GM23338 (cell line): ENCODE measurements at regions not wholly inside any gene's neighbourhood (a gene's known extent, or its start where the extent isn't known, plus 50 kb on each side); places are given as distances from the start of the nearest gene placed in this dataset.

Source experiments
- ATAC-seq: fragments of 200-7000 bp; cut with Tn5 transposase; 3 replicates; pipeline ENCODE4 v1.9.1; 2020
- DNase-seq: peaks from one replicate; pipeline ENCODE4 v3.0.0-alpha.2; 2015; ENCODE audit warnings: low spot score
- H2AFZ ChIP-seq: fragments of 200-600 bp; sonication (generic); 2 replicates; pipeline ENCODE4 v1.8.0; 2016; ENCODE audit warnings: antibody characterized with exemption, mild to moderate bottlenecking, moderate library complexity
- H3F3A ChIP-seq: fragments of 200-600 bp; sonication (generic); replicated peaks from 2 replicates; pipeline ENCODE4 v1.8.0; 2017; ENCODE audit warnings: antibody characterized with exemption, mixed run types, low read depth
- H3K27ac ChIP-seq: fragments of 200-600 bp; sonication (generic); 2 replicates; pipeline ENCODE4 v1.6.1; 2016; ENCODE audit warnings: low read depth
- H3K27me3 ChIP-seq: fragments of 200-600 bp; sonication (generic); 2 replicates; pipeline ENCODE4 v1.8.0; 2016; ENCODE audit warnings: mild to moderate bottlenecking, mixed run types, moderate library complexity; ENCODE audit not compliant: insufficient read depth
- H3K36me3 ChIP-seq: fragments of 200-600 bp; sonication (generic); 2 replicates; pipeline ENCODE4 v1.8.0; 2016; ENCODE audit warnings: mild to moderate bottlenecking; ENCODE audit not compliant: insufficient read depth
- H3K4me1 ChIP-seq: fragments of 200-600 bp; sonication (generic); 2 replicates; pipeline ENCODE4 v1.8.0; 2016; ENCODE audit warnings: mild to moderate bottlenecking, moderate library complexity; ENCODE audit not compliant: insufficient read depth
- H3K4me2 ChIP-seq: fragments of 200-600 bp; sonication (generic); 2 replicates; pipeline ENCODE4 v1.7.1; 2017; ENCODE audit warnings: mixed run types
- H3K4me3 ChIP-seq: fragments of 200-600 bp; sonication (generic); 2 replicates; pipeline ENCODE4 v1.6.1; 2016; ENCODE audit warnings: mixed run types
- H3K79me2 ChIP-seq: fragments of 200-600 bp; sonication (generic); replicated peaks from 2 replicates; pipeline ENCODE4 v1.8.0; 2017; ENCODE audit warnings: mild to moderate bottlenecking; ENCODE audit not compliant: insufficient read depth
- H3K9me2 ChIP-seq: fragments of 200-600 bp; sonication (generic); 2 replicates; pipeline ENCODE4 v1.8.0; 2017; ENCODE audit not compliant: insufficient read depth
- H4K20me1 ChIP-seq: fragments of 200-600 bp; sonication (generic); replicated peaks from 2 replicates; pipeline ENCODE4 v1.8.0; 2017; ENCODE audit warnings: mild to moderate bottlenecking; ENCODE audit not compliant: insufficient read depth
- H3K27ac Mint-ChIP-seq: 2 replicates; pipeline ENCODE4 v1.8.0; 2020; ENCODE audit warnings: inconsistent platforms, mild to moderate bottlenecking, moderate library complexity, mixed read lengths
- H3K27me3 Mint-ChIP-seq: 3 replicates; pipeline ENCODE4 v1.8.0; 2022; ENCODE audit warnings: low read depth, mild to moderate bottlenecking, moderate library complexity, mixed read lengths, inconsistent platforms; ENCODE audit not compliant: insufficient read depth, poor library complexity
- H3K36me3 Mint-ChIP-seq: 3 replicates; pipeline ENCODE4 v1.8.0; 2021; ENCODE audit warnings: low read depth, mild to moderate bottlenecking, inconsistent platforms, moderate library complexity, mixed read lengths
- H3K4me1 Mint-ChIP-seq: 3 replicates; pipeline ENCODE4 v1.8.0; 2020; ENCODE audit warnings: mild to moderate bottlenecking, inconsistent platforms, mixed read lengths
- H3K4me3 Mint-ChIP-seq: 3 replicates; pipeline ENCODE4 v1.8.0; 2021; ENCODE audit warnings: moderate library complexity, mild to moderate bottlenecking, inconsistent platforms, mixed read lengths
- H3K9me3 Mint-ChIP-seq: 3 replicates; pipeline ENCODE4 v1.8.0; 2020; ENCODE audit warnings: moderate library complexity, mild to moderate bottlenecking, inconsistent platforms, mixed read lengths
- CREB1 ChIP-seq: fragments of 250-450 bp; sonication (Bioruptor Pico); IDR thresholded peaks from 2 replicates; pipeline ENCODE4 v1.5.0; 2020; ENCODE audit warnings: low read depth, mild to moderate bottlenecking, moderate library complexity
- EZH2 ChIP-seq: fragments of 200-600 bp; sonication (generic); IDR thresholded peaks from one replicate; pipeline ENCODE4 v1.8.0; 2017; ENCODE audit warnings: antibody characterized with exemption, mild to moderate bottlenecking, low read depth; ENCODE audit not compliant: unreplicated experiment
- EZH2phosphoT487 ChIP-seq: fragments of 200-600 bp; sonication (generic); IDR thresholded peaks from one replicate; pipeline ENCODE4 v1.8.1; 2018; ENCODE audit warnings: antibody characterized with exemption; ENCODE audit not compliant: unreplicated experiment
- JUNB ChIP-seq: IDR thresholded peaks from one replicate; pipeline ENCODE4 v1.6.1; 2016; ENCODE audit warnings: antibody characterized with exemption; ENCODE audit not compliant: unreplicated experiment
- NANOG ChIP-seq: IDR thresholded peaks from 2 replicates; pipeline ENCODE4 v1.6.1; 2016; ENCODE audit warnings: antibody characterized with exemption, borderline replicate concordance
- POLR2AphosphoS5 ChIP-seq: IDR thresholded peaks from 2 replicates; pipeline ENCODE4 v1.6.1; 2016; ENCODE audit warnings: antibody characterized with exemption, low read depth
- STAT1 ChIP-seq: IDR thresholded peaks from one replicate; pipeline ENCODE4 v1.6.1; 2016; ENCODE audit warnings: antibody characterized with exemption; ENCODE audit not compliant: unreplicated experiment
- ZNF114 ChIP-seq: fragments of 250-450 bp; sonication (Bioruptor Pico); IDR thresholded peaks from 2 replicates; pipeline ENCODE4 v1.5.0; 2020; ENCODE audit warnings: mild to moderate bottlenecking, moderate library complexity
- ZNF331 ChIP-seq: fragments of 250-450 bp; sonication (Bioruptor Pico); IDR thresholded peaks from 2 replicates; pipeline ENCODE4 v1.5.0; 2020; ENCODE audit warnings: low read depth, mild to moderate bottlenecking, moderate library complexity
- TF ChIP-seq, protein P1 (sequence below): IDR thresholded peaks from 2 replicates; pipeline ENCODE4 v1.6.1; 2016; ENCODE audit warnings: antibody characterized with exemption
- TF ChIP-seq, protein P2 (sequence below): IDR thresholded peaks from one replicate; pipeline ENCODE4 v1.6.1; 2018; ENCODE audit warnings: antibody characterized with exemption; ENCODE audit not compliant: unreplicated experiment
- TF ChIP-seq, protein P3 (sequence below): fragments of 250-450 bp; sonication (Bioruptor Pico); IDR thresholded peaks from 2 replicates; pipeline ENCODE4 v1.5.0; 2020; ENCODE audit warnings: mild to moderate bottlenecking, moderate library complexity
- TF ChIP-seq, protein P4 (sequence below), 2 experiments: fragments of 200-600 bp in 1 of 2; sonication (generic) in 1 of 2; conservative IDR thresholded peaks; 2 replicates each; pipeline versions ENCODE4 v1.5.1 to v1.6.1; 2016 to 2017; ENCODE audit warnings: antibody characterized with exemption in 2 of 2, low read depth in 2 of 2, mild to moderate bottlenecking in 2 of 2, moderate library complexity in 1 of 2

DNA sequence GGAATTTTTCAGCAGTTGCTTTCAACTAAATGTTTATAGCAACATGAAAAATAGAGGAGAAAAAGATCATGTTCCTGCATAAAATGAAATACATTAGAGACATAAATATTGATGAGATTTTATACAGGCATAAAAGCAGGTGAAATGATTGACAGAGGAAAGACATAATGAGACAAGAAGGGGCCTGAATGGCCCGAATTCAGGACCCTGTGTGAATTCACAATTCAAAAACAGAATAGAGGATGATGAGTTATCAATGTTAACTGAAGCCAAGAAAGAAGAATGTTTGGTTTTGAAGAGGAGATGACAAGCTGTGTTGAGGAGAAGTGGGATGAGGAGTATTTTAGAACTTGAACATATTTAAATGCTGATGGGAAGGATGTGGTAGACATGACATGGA, 371.1 kb downstream of the FBXO8 start:
- Histone ChIP-seq H3K4me3 (no peak overlapping the region), H3K36me3 (no peaks in the 10 kb centered on the region), H3F3A (no peaks in the 10 kb centered on the region), H3K4me1 (no peaks in the 10 kb centered on the region), H4K20me1 (no peaks in the 10 kb centered on the region), H2AFZ (no peak overlapping the region), H3K79me2 (no peaks in the 10 kb centered on the region), H3K9me2 (no peaks in the 10 kb centered on the region), H3K4me2 (no peak overlapping the region), H3K27me3 (no peaks in the 10 kb centered on the region), H3K27ac (no peak overlapping the region)
- no peak for DNase-seq
- Mint-ChIP-seq H3K27me3 (no peaks in the 10 kb centered on the region), H3K9me3 (no peaks in the 10 kb centered on the region), H3K4me1 (peaks cover under 1% of the 10 kb centered on the region; the same call in 2 of the 3 replicates), H3K27ac (no peak overlapping the region), H3K4me3 (no peak overlapping the region), H3K36me3 (no peaks in the 10 kb centered on the region)
- TF ChIP-seq, protein P1, sequence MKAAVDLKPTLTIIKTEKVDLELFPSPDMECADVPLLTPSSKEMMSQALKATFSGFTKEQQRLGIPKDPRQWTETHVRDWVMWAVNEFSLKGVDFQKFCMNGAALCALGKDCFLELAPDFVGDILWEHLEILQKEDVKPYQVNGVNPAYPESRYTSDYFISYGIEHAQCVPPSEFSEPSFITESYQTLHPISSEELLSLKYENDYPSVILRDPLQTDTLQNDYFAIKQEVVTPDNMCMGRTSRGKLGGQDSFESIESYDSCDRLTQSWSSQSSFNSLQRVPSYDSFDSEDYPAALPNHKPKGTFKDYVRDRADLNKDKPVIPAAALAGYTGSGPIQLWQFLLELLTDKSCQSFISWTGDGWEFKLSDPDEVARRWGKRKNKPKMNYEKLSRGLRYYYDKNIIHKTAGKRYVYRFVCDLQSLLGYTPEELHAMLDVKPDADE, result no peak
- TF ChIP-seq, protein P2, sequence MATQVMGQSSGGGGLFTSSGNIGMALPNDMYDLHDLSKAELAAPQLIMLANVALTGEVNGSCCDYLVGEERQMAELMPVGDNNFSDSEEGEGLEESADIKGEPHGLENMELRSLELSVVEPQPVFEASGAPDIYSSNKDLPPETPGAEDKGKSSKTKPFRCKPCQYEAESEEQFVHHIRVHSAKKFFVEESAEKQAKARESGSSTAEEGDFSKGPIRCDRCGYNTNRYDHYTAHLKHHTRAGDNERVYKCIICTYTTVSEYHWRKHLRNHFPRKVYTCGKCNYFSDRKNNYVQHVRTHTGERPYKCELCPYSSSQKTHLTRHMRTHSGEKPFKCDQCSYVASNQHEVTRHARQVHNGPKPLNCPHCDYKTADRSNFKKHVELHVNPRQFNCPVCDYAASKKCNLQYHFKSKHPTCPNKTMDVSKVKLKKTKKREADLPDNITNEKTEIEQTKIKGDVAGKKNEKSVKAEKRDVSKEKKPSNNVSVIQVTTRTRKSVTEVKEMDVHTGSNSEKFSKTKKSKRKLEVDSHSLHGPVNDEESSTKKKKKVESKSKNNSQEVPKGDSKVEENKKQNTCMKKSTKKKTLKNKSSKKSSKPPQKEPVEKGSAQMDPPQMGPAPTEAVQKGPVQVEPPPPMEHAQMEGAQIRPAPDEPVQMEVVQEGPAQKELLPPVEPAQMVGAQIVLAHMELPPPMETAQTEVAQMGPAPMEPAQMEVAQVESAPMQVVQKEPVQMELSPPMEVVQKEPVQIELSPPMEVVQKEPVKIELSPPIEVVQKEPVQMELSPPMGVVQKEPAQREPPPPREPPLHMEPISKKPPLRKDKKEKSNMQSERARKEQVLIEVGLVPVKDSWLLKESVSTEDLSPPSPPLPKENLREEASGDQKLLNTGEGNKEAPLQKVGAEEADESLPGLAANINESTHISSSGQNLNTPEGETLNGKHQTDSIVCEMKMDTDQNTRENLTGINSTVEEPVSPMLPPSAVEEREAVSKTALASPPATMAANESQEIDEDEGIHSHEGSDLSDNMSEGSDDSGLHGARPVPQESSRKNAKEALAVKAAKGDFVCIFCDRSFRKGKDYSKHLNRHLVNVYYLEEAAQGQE, result no peak
- TF ChIP-seq STAT1 (no peak), ZNF114 (CRISPR knock-in tag) (no peak), JUNB (no peak), POLR2AphosphoS5 (no peak), NANOG (no peak), CREB1 (CRISPR knock-in tag) (no peak), ZNF331 (no peak), EZH2 (no peak), EZH2phosphoT487 (no peak)
- TF ChIP-seq, protein P3, sequence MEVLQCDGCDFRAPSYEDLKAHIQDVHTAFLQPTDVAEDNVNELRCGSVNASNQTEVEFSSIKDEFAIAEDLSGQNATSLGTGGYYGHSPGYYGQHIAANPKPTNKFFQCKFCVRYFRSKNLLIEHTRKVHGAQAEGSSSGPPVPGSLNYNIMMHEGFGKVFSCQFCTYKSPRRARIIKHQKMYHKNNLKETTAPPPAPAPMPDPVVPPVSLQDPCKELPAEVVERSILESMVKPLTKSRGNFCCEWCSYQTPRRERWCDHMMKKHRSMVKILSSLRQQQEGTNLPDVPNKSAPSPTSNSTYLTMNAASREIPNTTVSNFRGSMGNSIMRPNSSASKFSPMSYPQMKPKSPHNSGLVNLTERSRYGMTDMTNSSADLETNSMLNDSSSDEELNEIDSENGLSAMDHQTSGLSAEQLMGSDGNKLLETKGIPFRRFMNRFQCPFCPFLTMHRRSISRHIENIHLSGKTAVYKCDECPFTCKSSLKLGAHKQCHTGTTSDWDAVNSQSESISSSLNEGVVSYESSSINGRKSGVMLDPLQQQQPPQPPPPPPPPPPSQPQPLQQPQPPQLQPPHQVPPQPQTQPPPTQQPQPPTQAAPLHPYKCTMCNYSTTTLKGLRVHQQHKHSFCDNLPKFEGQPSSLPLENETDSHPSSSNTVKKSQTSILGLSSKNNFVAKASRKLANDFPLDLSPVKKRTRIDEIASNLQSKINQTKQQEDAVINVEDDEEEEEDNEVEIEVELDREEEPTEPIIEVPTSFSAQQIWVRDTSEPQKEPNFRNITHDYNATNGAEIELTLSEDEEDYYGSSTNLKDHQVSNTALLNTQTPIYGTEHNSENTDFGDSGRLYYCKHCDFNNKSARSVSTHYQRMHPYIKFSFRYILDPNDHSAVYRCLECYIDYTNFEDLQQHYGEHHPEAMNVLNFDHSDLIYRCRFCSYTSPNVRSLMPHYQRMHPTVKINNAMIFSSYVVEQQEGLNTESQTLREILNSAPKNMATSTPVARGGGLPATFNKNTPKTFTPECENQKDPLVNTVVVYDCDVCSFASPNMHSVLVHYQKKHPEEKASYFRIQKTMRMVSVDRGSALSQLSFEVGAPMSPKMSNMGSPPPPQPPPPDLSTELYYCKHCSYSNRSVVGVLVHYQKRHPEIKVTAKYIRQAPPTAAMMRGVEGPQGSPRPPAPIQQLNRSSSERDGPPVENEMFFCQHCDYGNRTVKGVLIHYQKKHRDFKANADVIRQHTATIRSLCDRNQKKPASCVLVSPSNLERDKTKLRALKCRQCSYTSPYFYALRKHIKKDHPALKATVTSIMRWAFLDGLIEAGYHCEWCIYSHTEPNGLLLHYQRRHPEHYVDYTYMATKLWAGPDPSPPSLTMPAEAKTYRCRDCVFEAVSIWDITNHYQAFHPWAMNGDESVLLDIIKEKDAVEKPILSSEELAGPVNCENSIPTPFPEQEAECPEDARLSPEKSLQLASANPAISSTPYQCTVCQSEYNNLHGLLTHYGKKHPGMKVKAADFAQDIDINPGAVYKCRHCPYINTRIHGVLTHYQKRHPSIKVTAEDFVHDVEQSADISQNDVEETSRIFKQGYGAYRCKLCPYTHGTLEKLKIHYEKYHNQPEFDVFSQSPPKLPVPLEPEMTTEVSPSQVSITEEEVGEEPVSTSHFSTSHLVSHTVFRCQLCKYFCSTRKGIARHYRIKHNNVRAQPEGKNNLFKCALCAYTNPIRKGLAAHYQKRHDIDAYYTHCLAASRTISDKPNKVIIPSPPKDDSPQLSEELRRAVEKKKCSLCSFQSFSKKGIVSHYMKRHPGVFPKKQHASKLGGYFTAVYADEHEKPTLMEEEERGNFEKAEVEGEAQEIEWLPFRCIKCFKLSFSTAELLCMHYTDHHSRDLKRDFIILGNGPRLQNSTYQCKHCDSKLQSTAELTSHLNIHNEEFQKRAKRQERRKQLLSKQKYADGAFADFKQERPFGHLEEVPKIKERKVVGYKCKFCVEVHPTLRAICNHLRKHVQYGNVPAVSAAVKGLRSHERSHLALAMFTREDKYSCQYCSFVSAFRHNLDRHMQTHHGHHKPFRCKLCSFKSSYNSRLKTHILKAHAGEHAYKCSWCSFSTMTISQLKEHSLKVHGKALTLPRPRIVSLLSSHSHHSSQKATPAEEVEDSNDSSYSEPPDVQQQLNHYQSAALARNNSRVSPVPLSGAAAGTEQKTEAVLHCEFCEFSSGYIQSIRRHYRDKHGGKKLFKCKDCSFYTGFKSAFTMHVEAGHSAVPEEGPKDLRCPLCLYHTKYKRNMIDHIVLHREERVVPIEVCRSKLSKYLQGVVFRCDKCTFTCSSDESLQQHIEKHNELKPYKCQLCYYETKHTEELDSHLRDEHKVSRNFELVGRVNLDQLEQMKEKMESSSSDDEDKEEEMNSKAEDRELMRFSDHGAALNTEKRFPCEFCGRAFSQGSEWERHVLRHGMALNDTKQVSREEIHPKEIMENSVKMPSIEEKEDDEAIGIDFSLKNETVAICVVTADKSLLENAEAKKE (CRISPR knock-in tag), result no peak
- TF ChIP-seq, protein P4, sequence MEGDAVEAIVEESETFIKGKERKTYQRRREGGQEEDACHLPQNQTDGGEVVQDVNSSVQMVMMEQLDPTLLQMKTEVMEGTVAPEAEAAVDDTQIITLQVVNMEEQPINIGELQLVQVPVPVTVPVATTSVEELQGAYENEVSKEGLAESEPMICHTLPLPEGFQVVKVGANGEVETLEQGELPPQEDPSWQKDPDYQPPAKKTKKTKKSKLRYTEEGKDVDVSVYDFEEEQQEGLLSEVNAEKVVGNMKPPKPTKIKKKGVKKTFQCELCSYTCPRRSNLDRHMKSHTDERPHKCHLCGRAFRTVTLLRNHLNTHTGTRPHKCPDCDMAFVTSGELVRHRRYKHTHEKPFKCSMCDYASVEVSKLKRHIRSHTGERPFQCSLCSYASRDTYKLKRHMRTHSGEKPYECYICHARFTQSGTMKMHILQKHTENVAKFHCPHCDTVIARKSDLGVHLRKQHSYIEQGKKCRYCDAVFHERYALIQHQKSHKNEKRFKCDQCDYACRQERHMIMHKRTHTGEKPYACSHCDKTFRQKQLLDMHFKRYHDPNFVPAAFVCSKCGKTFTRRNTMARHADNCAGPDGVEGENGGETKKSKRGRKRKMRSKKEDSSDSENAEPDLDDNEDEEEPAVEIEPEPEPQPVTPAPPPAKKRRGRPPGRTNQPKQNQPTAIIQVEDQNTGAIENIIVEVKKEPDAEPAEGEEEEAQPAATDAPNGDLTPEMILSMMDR (conservative IDR thresholded peaks at IDR 0.05; ENCODE audit: low read depth in 2 of 2), result no peak
- ATAC-seq, result no peak
